ENCODE measurements at regions not wholly inside any gene's neighbourhood (a gene's known extent, or its start where the extent isn't known, plus 50 kb on each side); places are given as distances from the start of the nearest gene placed in this dataset.

GRCh38 chr3:124174476-124174875, 182.6 kb upstream of the ROPN1 start:
- TF ChIP-seq CTCF (IDR thresholded peaks at IDR 0.05; ENCODE audit: low read depth, low read length, missing control alignments), result no peak
- DNase-seq (ENCODE audit: extremely low read depth, low read depth), result peak; percentile 19

GRCh38 chr3:124174910-124175874, 183.3 kb upstream of the ROPN1 start:
- DNase-seq (ENCODE audit: extremely low read depth, low read depth), result no peak
- no peak overlapping the region for H3K4me3 ChIP-seq (replicated peaks; ENCODE audit: low read depth, low read length)
- no peak for TF ChIP-seq CTCF (IDR thresholded peaks at IDR 0.05; ENCODE audit: low read depth, low read length, missing control alignments)

More at GRCh38 chr3:124174476-124174875, 182.6 kb upstream of the ROPN1 start:
- H3K4me3 ChIP-seq (replicated peaks; ENCODE audit: low read depth, low read length), result no peak overlapping the region

GRCh38 chr3:124177071-124177470, 185.1 kb upstream of the ROPN1 start:
- no peak for TF ChIP-seq CTCF (IDR thresholded peaks at IDR 0.05; ENCODE audit: low read depth, low read length, missing control alignments)
- H3K4me3 ChIP-seq (replicated peaks; ENCODE audit: low read depth, low read length), result no peak overlapping the region
- no peak for DNase-seq (ENCODE audit: extremely low read depth, low read depth)

GRCh38 chr3:124178531-124178930, 186.6 kb upstream of the ROPN1 start:
- H3K4me3 ChIP-seq (replicated peaks; ENCODE audit: low read depth, low read length), result no peak overlapping the region
- no peak for DNase-seq (ENCODE audit: extremely low read depth, low read depth)
- TF ChIP-seq CTCF (IDR thresholded peaks at IDR 0.05; ENCODE audit: low read depth, low read length, missing control alignments), result no peak

GRCh38 chr3:124200407-124200806, 208.5 kb upstream of the ROPN1 start:
- TF ChIP-seq CTCF (IDR thresholded peaks at IDR 0.05; ENCODE audit: low read depth, low read length, missing control alignments), result no peak
- DNase-seq (ENCODE audit: extremely low read depth, low read depth), result no peak
- no peak overlapping the region for H3K4me3 ChIP-seq (replicated peaks; ENCODE audit: low read depth, low read length)

- TF ChIP-seq CTCF (IDR thresholded peaks at IDR 0.05; ENCODE audit: low read depth, low read length, missing control alignments), result no peak
- H3K4me3 ChIP-seq (replicated peaks; ENCODE audit: low read depth, low read length), result no peak overlapping the region
- DNase-seq (ENCODE audit: extremely low read depth, low read depth), result no peak
Observed at GRCh38 chr3:124201226-124201625, 209.3 kb upstream of the ROPN1 start.

Measured in HFF-Myc (cell line).